IMR-90 (cell line): ENCODE measurements at regions not wholly inside any gene's neighbourhood (a gene's known extent, or its start where the extent isn't known, plus 50 kb on each side); places are given as distances from the start of the nearest gene placed in this dataset.

Experiments used
- ATAC-seq: fragments of 200-7000 bp; cut with Tn5 transposase; 2 replicates; pipeline ENCODE4 v1.9.1; 2020; ENCODE audit warnings: low read depth, mild to moderate bottlenecking, moderate library complexity
- BruUV-seq: library from RNA; stranded (reverse); fragments of 400-500 nt; replicated peaks from 2 replicates; lab custom pipeline; 2021; lab: Mats Ljungman, UMichigan
- CTCF ChIA-PET: fragments of 300-600 bp; formaldehyde crosslinking; extraction: SDS; loops from one replicate; lab custom pipeline; 2021; ENCODE audit warnings: antibody characterized with exemption; lab: Yijun Ruan, JAX
- POLR2A ChIA-PET: fragments of 300-600 bp; sonication (Branson Sonifier 250); formaldehyde crosslinking; loops from one replicate; lab custom pipeline; 2022; ENCODE audit warnings: antibody characterized with exemption; ENCODE audit not compliant: unreplicated experiment; lab: Charles Lee
- DNase-seq: peaks from one replicate; pipeline ENCODE4 v3.0.0; 2013
- H2AFZ ChIP-seq: replicated peaks from 2 replicates; pipeline ENCODE3; 2013; ENCODE audit warnings: low read length, mild to moderate bottlenecking; ENCODE audit not compliant: poor library complexity
- H2AK5ac ChIP-seq: 2 replicates; pipeline ENCODE4 v1.6.1; 2013; ENCODE audit warnings: low read depth, low read length, inconsistent platforms
- H2AK9ac ChIP-seq: replicated peaks from 2 replicates; pipeline ENCODE3; 2013; ENCODE audit warnings: mild to moderate bottlenecking, low read depth, low read length, moderate library complexity; ENCODE audit not compliant: poor library complexity
- H2BK120ac ChIP-seq: 2 replicates; pipeline ENCODE4 v1.6.1; 2013; ENCODE audit warnings: low read depth, low read length, inconsistent platforms
- H2BK15ac ChIP-seq: 3 replicates; pipeline ENCODE4 v1.6.1; 2013; ENCODE audit warnings: low read depth, low read length, inconsistent platforms
- H2BK20ac ChIP-seq: 2 replicates; pipeline ENCODE4 v1.6.1; 2013; ENCODE audit warnings: low read depth, mild to moderate bottlenecking, inconsistent platforms, low read length, moderate library complexity
- H2BK5ac ChIP-seq: 2 replicates; pipeline ENCODE4 v1.6.1; 2013; ENCODE audit warnings: mild to moderate bottlenecking, low read depth, low read length, inconsistent platforms; ENCODE audit not compliant: poor library complexity, severe bottlenecking
- H3K14ac ChIP-seq: replicated peaks from 2 replicates; pipeline ENCODE4 v1.6.1; 2013; ENCODE audit warnings: low read depth, low read length, inconsistent platforms
- H3K18ac ChIP-seq: 2 replicates; pipeline ENCODE4 v1.6.1; 2013; ENCODE audit warnings: low read depth, low read length, control low read depth
- H3K23ac ChIP-seq: 2 replicates; pipeline ENCODE4 v1.6.1; 2013; ENCODE audit warnings: low read depth, low read length, inconsistent platforms
- H3K27ac ChIP-seq: 2 replicates; pipeline ENCODE4 v1.5.1; 2013; ENCODE audit warnings: mild to moderate bottlenecking, control low read depth, low read length; ENCODE audit not compliant: insufficient read depth
- H3K27me3 ChIP-seq: 2 replicates; pipeline ENCODE4 v1.6.1; 2013; ENCODE audit warnings: low read length; ENCODE audit not compliant: control insufficient read depth, insufficient read depth
- H3K36me3 ChIP-seq: 2 replicates; pipeline ENCODE4 v1.6.1; 2013; ENCODE audit warnings: low read length, mixed read lengths; ENCODE audit not compliant: control insufficient read depth, insufficient read depth
- H3K4ac ChIP-seq: 2 replicates; pipeline ENCODE4 v1.6.1; 2013; ENCODE audit warnings: low read depth, low read length, inconsistent platforms
- H3K4me1 ChIP-seq: 2 replicates; pipeline ENCODE4 v1.6.1; 2013; ENCODE audit warnings: low read length, mixed read lengths; ENCODE audit not compliant: control insufficient read depth, insufficient read depth
- H3K4me2 ChIP-seq: 2 replicates; pipeline ENCODE4 v1.6.1; 2013; ENCODE audit warnings: low read depth, mild to moderate bottlenecking, control low read depth, low read length, moderate library complexity
- H3K4me3 ChIP-seq: 2 replicates; pipeline ENCODE4 v1.5.1; 2013; ENCODE audit warnings: low read depth, mild to moderate bottlenecking, control low read depth, low read length, moderate library complexity; ENCODE audit not compliant: insufficient read depth
- H3K56ac ChIP-seq: 2 replicates; pipeline ENCODE4 v1.6.1; 2013; ENCODE audit warnings: low read length, inconsistent platforms; ENCODE audit not compliant: insufficient read depth; ENCODE audit errors: extremely low read depth
- H3K79me1 ChIP-seq, 2 experiments: 2 replicates each; pipeline ENCODE4 v1.6.1; 2013; ENCODE audit warnings: low read length in 2 of 2, inconsistent platforms in 1 of 2, low read depth in 1 of 2
- H3K9ac ChIP-seq: 2 replicates; pipeline ENCODE4 v1.6.1; 2013; ENCODE audit warnings: low read depth, low read length, control low read depth
- H3K9me1 ChIP-seq: 2 replicates; pipeline ENCODE4 v1.6.1; 2013; ENCODE audit warnings: low read length, inconsistent platforms; ENCODE audit not compliant: insufficient read depth
- H3K9me3 ChIP-seq: 2 replicates; pipeline ENCODE4 v1.6.1; 2013; ENCODE audit warnings: low read length; ENCODE audit not compliant: control insufficient read depth, insufficient read depth
- H4K20me1 ChIP-seq: 2 replicates; pipeline ENCODE4 v1.6.1; 2013; ENCODE audit warnings: low read length, inconsistent platforms; ENCODE audit not compliant: insufficient read depth
- H4K5ac ChIP-seq: 2 replicates; pipeline ENCODE4 v1.6.1; 2013; ENCODE audit warnings: mild to moderate bottlenecking, low read depth, low read length, control low read depth
- H4K8ac ChIP-seq, 2 experiments: 2 replicates each; pipeline ENCODE4 v1.6.1; 2013; ENCODE audit warnings: low read depth in 2 of 2, low read length in 2 of 2, control low read depth in 1 of 2, inconsistent platforms in 1 of 2
- H4K91ac ChIP-seq: 2 replicates; pipeline ENCODE4 v1.6.1; 2013; ENCODE audit warnings: low read depth, low read length, inconsistent platforms; ENCODE audit not compliant: insufficient read depth
- BHLHE40 ChIP-seq: fragments of 150-350 bp; IDR thresholded peaks from 2 replicates; pipeline ENCODE4 v1.6.1; 2016; ENCODE audit warnings: mild to moderate bottlenecking, low read depth, low read length
- CEBPB ChIP-seq: IDR thresholded peaks from 2 replicates; pipeline ENCODE4 v1.6.1; 2012; ENCODE audit warnings: low read depth, low read length, improper control_type of control experiment
- CTCF ChIP-seq: conservative IDR thresholded peaks from 2 replicates; pipeline ENCODE4 v1.5.1; 2012; ENCODE audit warnings: mild to moderate bottlenecking, low read depth, low read length, improper control_type of control experiment
- MAFK ChIP-seq: IDR thresholded peaks from 2 replicates; pipeline ENCODE4 v1.6.1; 2012; ENCODE audit warnings: low read depth, low read length, improper control_type of control experiment
- RFX5 ChIP-seq: IDR thresholded peaks from 2 replicates; pipeline ENCODE4 v1.8.0; 2012; ENCODE audit warnings: low read depth, mild to moderate bottlenecking, low read length, moderate library complexity
- USF2 ChIP-seq: fragments of 150-350 bp; IDR thresholded peaks from 2 replicates; pipeline ENCODE4 v1.6.1; 2017; ENCODE audit warnings: mild to moderate bottlenecking, antibody characterized with exemption, low read length, low read depth
- dilution Hi-C: fragments of 300-500 bp; cut with HindIII; formaldehyde crosslinking; loops from one replicate; pipeline ENCODE4 v1.14.3; 2018; ENCODE audit warnings: low sequenced_read_pairs; ENCODE audit not compliant: unreplicated experiment
- in situ Hi-C: fragments of 300-500 bp; cut with MboI; formaldehyde crosslinking; loops from 3 replicates; pipeline ENCODE4 v1.14.3; 2019; ENCODE audit warnings: low sequenced_read_pairs, inconsistent platforms, mixed read lengths
- intact Hi-C: fragments of 100-400 bp; cut with micrococcal nuclease; formaldehyde crosslinking; loops from 2 replicates; pipeline ENCODE4 v1.10.0; 2022

- Histone ChIP-seq H4K91ac (peak overlapping the region; percentile 82), H3K23ac (no peak overlapping the region), H3K4me3 (no peak overlapping the region), H3K36me3 (no peaks in the 10 kb centered on the region), H3K27me3 (no peaks in the 10 kb centered on the region), H2BK5ac (peak overlapping the region; percentile 52), H2BK20ac (no peak overlapping the region), H4K20me1 (no peaks in the 10 kb centered on the region), H3K4ac (0 out of 2 replicates have a peak overlapping the region, but pooled peaks have one; percentile 7), H4K5ac (peak overlapping the region; percentile 52), H2AK5ac (no peak overlapping the region), H3K4me1 (0 out of 2 replicates have a peak, but pooled peaks cover 1% of the 10 kb centered on the region), H3K4me2 (peak overlapping the region; percentile 20), H3K79me1 (no peaks in the 10 kb centered on the region), H3K14ac (peak overlapping the region; percentile 10; the same call in 1 of the 2 replicates), H4K8ac (peak overlapping the region; percentile 15 to 47; a peak in 2 of 4 replicates), H3K9ac (no peak overlapping the region), H2AFZ (no peak overlapping the region), H3K9me3 (peaks cover 1% of the 10 kb centered on the region; the same call in 1 of the 2 replicates), H3K9me1 (no peaks in the 10 kb centered on the region), H3K56ac (no peak overlapping the region), H2BK120ac (peak overlapping the region; percentile 4; the same call in 1 of the 2 replicates), H2BK15ac (peak overlapping the region; percentile 45; the same call in 1 of the 3 replicates), H3K18ac (0 out of 2 replicates have a peak overlapping the region, but pooled peaks have one; percentile 42), H2AK9ac (no peak overlapping the region), H3K27ac (peak overlapping the region; percentile 64; the same call in 1 of the 2 replicates)
- DNase-seq (peak; percentile 28), ATAC-seq (peak; percentile 61)
- dilution Hi-C loops: no loop called here
- TF ChIP-seq USF2 (no peak), RFX5 (no peak), CTCF (no peak), CEBPB (no peak), BHLHE40 (no peak), MAFK (no peak)
- no TSS peak for BruUV-seq
- ChIA-PET POLR2A (no interaction called here), CTCF (interaction anchor here (0.9 to 1.1 kb wide), 3 partner anchors 10 to 509 kb away, joined by 3 read pairs; no protein-coding TSS in a partner anchor)
- intact Hi-C loops: no loop called here
- in situ Hi-C loops: no loop called here
Measured at GRCh38 chr5:92945605-92946097, 635.4 kb downstream of the NR2F1-AS1 start.
